GM19240 (cell line): ENCODE measurements at regions not wholly inside any gene's neighbourhood (a gene's known extent, or its start where the extent isn't known, plus 50 kb on each side); places are given as distances from the start of the nearest gene placed in this dataset.

ENCODE experiments used
- DNase-seq: peaks from one replicate; pipeline ENCODE4 v3.0.0; 2011; ENCODE audit warnings: low spot score; ENCODE audit not compliant: insufficient read length

GRCh38 chr13:40488869-40489391, 177.5 kb downstream of the FOXO1 start:
- DNase-seq: no peak

GRCh38 chr13:40490086-40490758, 176.2 kb downstream of the FOXO1 start:
- DNase-seq: no peak

GRCh38 chr13:40492511-40492910, 173.9 kb downstream of the FOXO1 start:
- DNase-seq: no peak

GRCh38 chr13:40494513-40494912, 171.9 kb downstream of the FOXO1 start:
- no peak for DNase-seq

GRCh38 chr13:40494946-40495620, 171.4 kb downstream of the FOXO1 start:
- no peak for DNase-seq

- no peak for DNase-seq
Measured at GRCh38 chr13:40495621-40496001, 170.8 kb downstream of the FOXO1 start.

GRCh38 chr13:40496035-40496810, 170.2 kb downstream of the FOXO1 start:
- DNase-seq: no peak

- no peak for DNase-seq
Measured at GRCh38 chr13:40498461-40498860, 168.0 kb downstream of the FOXO1 start.

- DNase-seq: no peak
Measured at GRCh38 chr13:40502236-40502635, 164.2 kb downstream of the FOXO1 start.

GRCh38 chr13:40503011-40503410, 163.4 kb downstream of the FOXO1 start:
- DNase-seq: no peak

- no peak for DNase-seq
Measured at GRCh38 chr13:40503966-40504591, 162.4 kb downstream of the FOXO1 start.

- DNase-seq: no peak
Measured at GRCh38 chr13:40504641-40505040, 161.8 kb downstream of the FOXO1 start.

GRCh38 chr13:40505196-40505595, 161.2 kb downstream of the FOXO1 start:
- DNase-seq: no peak
